T-cell (primary cell): ENCODE measurements at regions not wholly inside any gene's neighbourhood (a gene's known extent, or its start where the extent isn't known, plus 50 kb on each side); places are given as distances from the start of the nearest gene placed in this dataset.

ENCODE experiments used
- ATAC-seq, 4 experiments: fragments of 200-7000 bp in 3 of 4; fragments of 150-1000 bp in 1 of 4; cut with Tn5 transposase; replicated peaks in 1 of 4; 1 replicate in 3 of 4; 2 replicates in 1 of 4; pipeline ENCODE4 v1.10.0; 2021; ENCODE audit warnings: moderate library complexity in 3 of 4, mild to moderate bottlenecking in 2 of 4, moderate number of reproducible peaks in 1 of 4
- CTCF ChIA-PET, 2 donors: fragments of 300-600 bp; sonication (Branson Sonifier 250); formaldehyde crosslinking; loops; one replicate each; lab custom pipeline; 2022; ENCODE audit warnings: antibody characterized with exemption in 2 of 2; lab: Charles Lee
- POLR2A ChIA-PET, 2 donors: fragments of 300-600 bp; sonication (Branson Sonifier 250); formaldehyde crosslinking; loops; one replicate each; lab custom pipeline; 2022; ENCODE audit warnings: antibody characterized with exemption in 2 of 2; lab: Charles Lee
- DNase-seq, 35 experiments: peaks; one replicate each; pipeline versions ENCODE4 v3.0.0 to v3.0.0-alpha.2; 2013 to 2023
- H3K27ac ChIP-seq: one replicate; pipeline ENCODE4 v1.5.1; 2013; ENCODE audit warnings: low read length
- H3K27me3 ChIP-seq, 2 experiments: replicated peaks in 1 of 2; 1 replicate in 1 of 2; 2 replicates in 1 of 2; pipeline versions ENCODE4 v1.6.1 to v1.7.0; 2013; ENCODE audit warnings: low read length in 1 of 2, mixed read lengths in 1 of 2; ENCODE audit not compliant: control insufficient read depth in 2 of 2, insufficient read depth in 2 of 2; ENCODE audit errors: extremely low read depth in 1 of 2
- H3K36me3 ChIP-seq, 2 donors: 1 replicate in 1 of 2; 2 replicates in 1 of 2; pipeline versions ENCODE4 v1.6.1 to v1.7.0; 2013; ENCODE audit warnings: low read length in 1 of 2; ENCODE audit not compliant: control insufficient read depth in 2 of 2, insufficient read depth in 1 of 2; ENCODE audit errors: extremely low read depth in 1 of 2
- H3K4me1 ChIP-seq, 2 experiments: 1 replicate in 1 of 2; 2 replicates in 1 of 2; pipeline versions ENCODE4 v1.6.1 to v1.7.0; 2013; ENCODE audit warnings: low read length in 2 of 2, mixed read lengths in 1 of 2; ENCODE audit not compliant: insufficient read depth in 2 of 2, control insufficient read depth in 1 of 2; ENCODE audit errors: extremely low read depth in 1 of 2
- H3K4me3 ChIP-seq, 2 donors: 1 replicate in 1 of 2; 2 replicates in 1 of 2; pipeline versions ENCODE4 v1.5.1 to v1.7.0; 2013; ENCODE audit warnings: mild to moderate bottlenecking in 2 of 2, low read length in 1 of 2, moderate library complexity in 1 of 2; ENCODE audit not compliant: control insufficient read depth in 1 of 2; ENCODE audit errors: extremely low read depth in 1 of 2
- H3K9me3 ChIP-seq: 2 replicates; pipeline ENCODE4 v1.7.0; 2013
- H3K27ac Mint-ChIP-seq, 2 donors: one replicate each; pipeline ENCODE4 v1.8.0; 2020 to 2021; ENCODE audit warnings: mild to moderate bottlenecking in 2 of 2, mixed read lengths in 2 of 2
- H3K27me3 Mint-ChIP-seq, 2 donors: one replicate each; pipeline ENCODE4 v1.8.0; 2021 to 2022; ENCODE audit warnings: mixed read lengths in 2 of 2
- H3K36me3 Mint-ChIP-seq: one replicate; pipeline ENCODE4 v1.8.0; 2021; ENCODE audit warnings: mixed read lengths
- H3K4me1 Mint-ChIP-seq, 3 donors: one replicate each; pipeline ENCODE4 v1.8.0; 2020 to 2022; ENCODE audit warnings: mixed read lengths in 3 of 3, mild to moderate bottlenecking in 1 of 3
- H3K4me3 Mint-ChIP-seq, 3 donors: one replicate each; pipeline ENCODE4 v1.8.0; 2020 to 2022; ENCODE audit warnings: mild to moderate bottlenecking in 3 of 3, mixed read lengths in 3 of 3, moderate library complexity in 3 of 3
- H3K9me3 Mint-ChIP-seq, 3 donors: one replicate each; pipeline ENCODE4 v1.8.0; 2020 to 2022; ENCODE audit warnings: mixed read lengths in 3 of 3
- WGBS: methylation state at CpG from one replicate; pipeline ENCODE4 v1.1.5; 2013; ENCODE audit warnings: missing lambda C conversion rate; ENCODE audit not compliant: insufficient coverage; 5-methylcytosine and 5-hydroxymethylcytosine counted together

- ATAC-seq: peak; percentile 43 to 79 (median 70)
These were observed 1494.7 kb upstream of the TMEM132C start for GRCh38 chr12:126772171-126772864.

GRCh38 chr12:126773012-126773411 is 1494.0 kb upstream of the TMEM132C start:
- Mint-ChIP-seq H3K4me3 (no peak overlapping the region), H3K36me3 (peaks cover 7% of the 10 kb centered on the region), H3K9me3 (peaks cover 13 to 27% (median 26%) of the 10 kb centered on the region in 3 donors), H3K27ac (peak overlapping the region; percentile 27 to 54), H3K4me1 (peaks cover 0 to 27% (median 26%) of the 10 kb centered on the region in 3 donors), H3K27me3 (no peaks in the 10 kb centered on the region)
- CTCF ChIA-PET: no interaction called here
- Histone ChIP-seq H3K27ac (peak overlapping the region; percentile 95), H3K27me3 (no peaks in the 10 kb centered on the region), H3K9me3 (no peaks in the 10 kb centered on the region), H3K36me3 (no peaks in the 10 kb centered on the region), H3K4me3 (no peak overlapping the region), H3K4me1 (peaks cover 0 to 8% of the 10 kb centered on the region in 2 experiments)
- 100% methylated on average over 3 of the region's 5 CpGs for WGBS
- POLR2A ChIA-PET: no interaction called here
- DNase-seq: no peak
- no peak for ATAC-seq

More at GRCh38 chr12:126772171-126772864, 1494.7 kb upstream of the TMEM132C start:
- ChIA-PET CTCF (interaction anchor here (0.6 to 1.4 kb wide), 5 partner anchors 12 to 610 kb away, joined by 3 to 6 read pairs (median 4); no protein-coding TSS in a partner anchor), POLR2A (no interaction called here)
- peak overlapping the region in 1 of 2 donors; percentile 55 for H3K4me3 ChIP-seq
- Mint-ChIP-seq H3K9me3 (peaks cover 13 to 26% (median 21%) of the 10 kb centered on the region in 3 donors), H3K4me1 (peaks cover 0 to 27% (median 26%) of the 10 kb centered on the region in 3 donors), H3K4me3 (peak overlapping the region; percentile 57 to 92 (median 84)), H3K27me3 (no peaks in the 10 kb centered on the region), H3K36me3 (peaks cover 7% of the 10 kb centered on the region), H3K27ac (peak overlapping the region; percentile 91 to 96)
- H3K27ac ChIP-seq: peak overlapping the region; percentile 95
- H3K27me3 ChIP-seq: no peaks in the 10 kb centered on the region
- DNase-seq: peak in 29 of 35 experiments; percentile 3 to 78 (median 28)
- WGBS: 60% methylated on average over 1 of the region's 18 CpGs
- no peaks in the 10 kb centered on the region for H3K36me3 ChIP-seq
- peaks cover 0 to 15% of the 10 kb centered on the region in 2 experiments for H3K4me1 ChIP-seq
- H3K9me3 ChIP-seq: no peaks in the 10 kb centered on the region

GRCh38 chr12:126773491-126773890 is 1493.5 kb upstream of the TMEM132C start:
- Histone ChIP-seq H3K27ac (peak overlapping the region; percentile 95), H3K4me3 (no peak overlapping the region), H3K4me1 (peaks cover 0 to 6% of the 10 kb centered on the region in 2 experiments), H3K9me3 (no peaks in the 10 kb centered on the region), H3K36me3 (no peaks in the 10 kb centered on the region), H3K27me3 (no peaks in the 10 kb centered on the region)
- H3K27ac Mint-ChIP-seq: peak overlapping the region; percentile 27 to 54
- POLR2A ChIA-PET: no interaction called here
- H3K4me3 Mint-ChIP-seq: no peak overlapping the region
- H3K27me3 Mint-ChIP-seq: no peaks in the 10 kb centered on the region
- peaks cover 0 to 22% (median 22%) of the 10 kb centered on the region in 3 donors for H3K4me1 Mint-ChIP-seq
- WGBS: no CpG with 5 or more reads among the region's 1 CpG
- peaks cover 7% of the 10 kb centered on the region for H3K36me3 Mint-ChIP-seq
- H3K9me3 Mint-ChIP-seq: peaks cover 11 to 27% (median 23%) of the 10 kb centered on the region in 3 donors
- no peak for ATAC-seq
- CTCF ChIA-PET: no interaction called here
- DNase-seq: no peak

GRCh38 chr12:126776026-126776655 is 1490.8 kb upstream of the TMEM132C start:
- H3K27ac ChIP-seq: no peak overlapping the region
- Mint-ChIP-seq H3K27ac (no peak overlapping the region), H3K9me3 (peaks cover 9 to 22% (median 18%) of the 10 kb centered on the region in 3 donors), H3K36me3 (peaks cover 2% of the 10 kb centered on the region), H3K4me3 (no peak overlapping the region), H3K27me3 (no peaks in the 10 kb centered on the region), H3K4me1 (peaks cover 0 to 9% (median 9%) of the 10 kb centered on the region in 3 donors)
- no peaks in the 10 kb centered on the region for H3K9me3 ChIP-seq
- H3K27me3 ChIP-seq: no peaks in the 10 kb centered on the region
- DNase-seq (no peak), ATAC-seq (no peak)
- no peaks in the 10 kb centered on the region for H3K36me3 ChIP-seq
- POLR2A ChIA-PET: no interaction called here
- CTCF ChIA-PET: no interaction called here
- no peaks in the 10 kb centered on the region for H3K4me1 ChIP-seq
- no peak overlapping the region for H3K4me3 ChIP-seq
- no CpG with 5 or more reads among the region's 6 CpGs for WGBS

- ATAC-seq (no peak), DNase-seq (no peak)
- Mint-ChIP-seq H3K4me1 (peaks cover 0 to 6% (median 3%) of the 10 kb centered on the region in 3 donors), H3K36me3 (no peaks in the 10 kb centered on the region), H3K4me3 (no peak overlapping the region), H3K9me3 (peaks cover 0 to 9% (median 3%) of the 10 kb centered on the region in 3 donors), H3K27ac (no peak overlapping the region), H3K27me3 (no peaks in the 10 kb centered on the region)
- H3K4me1 ChIP-seq: no peaks in the 10 kb centered on the region
- H3K27ac ChIP-seq: no peak overlapping the region
- H3K27me3 ChIP-seq: no peaks in the 10 kb centered on the region
- H3K36me3 ChIP-seq: no peaks in the 10 kb centered on the region
- H3K9me3 ChIP-seq: no peaks in the 10 kb centered on the region
- WGBS: 100% methylated on average over 2 of the region's 5 CpGs
- CTCF ChIA-PET: no interaction called here
- POLR2A ChIA-PET: no interaction called here
- H3K4me3 ChIP-seq: no peak overlapping the region
These were observed 1486.6 kb upstream of the TMEM132C start for GRCh38 chr12:126780343-126780742.

- Histone ChIP-seq H3K4me3 (no peak overlapping the region), H3K4me1 (no peaks in the 10 kb centered on the region), H3K27me3 (no peaks in the 10 kb centered on the region), H3K36me3 (no peaks in the 10 kb centered on the region), H3K9me3 (no peaks in the 10 kb centered on the region), H3K27ac (no peak overlapping the region)
- H3K9me3 Mint-ChIP-seq: peaks cover 0 to 12% (median 2%) of the 10 kb centered on the region in 3 donors
- WGBS: 49% methylated on average over 2 of the region's 3 CpGs
- no peak overlapping the region for H3K4me3 Mint-ChIP-seq
- ATAC-seq (no peak), DNase-seq (no peak)
- H3K36me3 Mint-ChIP-seq: no peaks in the 10 kb centered on the region
- H3K27me3 Mint-ChIP-seq: no peaks in the 10 kb centered on the region
- POLR2A ChIA-PET: no interaction called here
- CTCF ChIA-PET: no interaction called here
- peak overlapping the region in 1 of 2 donors; percentile 28 for H3K27ac Mint-ChIP-seq
- peaks cover 0 to 9% (median 6%) of the 10 kb centered on the region in 3 donors for H3K4me1 Mint-ChIP-seq
These were observed 1485.4 kb upstream of the TMEM132C start for GRCh38 chr12:126781593-126781992.
